ENCODE measurements at regions not wholly inside any gene's neighbourhood (a gene's known extent, or its start where the extent isn't known, plus 50 kb on each side); places are given as distances from the start of the nearest gene placed in this dataset.

GRCh38 chr15:66884115-66884622, 181.2 kb upstream of the SMAD3 start:
- H2AFZ ChIP-seq, result peak overlapping the region; percentile 70; the same call in 1 of the 2 replicates
- no peak for DNase-seq (ENCODE audit: low spot score)

GRCh38 chr15:66884661-66885237, 180.7 kb upstream of the SMAD3 start:
- peaks cover 33% of the 10 kb centered on the region for H3K9me3 Mint-ChIP-seq
- no peak overlapping the region for H3K4me3 Mint-ChIP-seq
- Histone ChIP-seq H3K4me1 (ENCODE audit: insufficient read depth) (peaks cover 5% of the 10 kb centered on the region), H4K20me1 (replicated peaks; ENCODE audit: insufficient read depth) (no peaks in the 10 kb centered on the region), H3K4me3 (no peak overlapping the region), H3F3A (replicated peaks; ENCODE audit: low read depth) (no peaks in the 10 kb centered on the region), H3K9me2 (ENCODE audit: insufficient read depth) (no peaks in the 10 kb centered on the region), H3K27ac (ENCODE audit: low read depth) (no peak overlapping the region), H3K79me2 (replicated peaks; ENCODE audit: insufficient read depth) (no peaks in the 10 kb centered on the region), H3K4me2 (no peak overlapping the region), H3K27me3 (ENCODE audit: insufficient read depth) (no peaks in the 10 kb centered on the region), H2AFZ (no peak overlapping the region), H3K36me3 (ENCODE audit: insufficient read depth) (no peaks in the 10 kb centered on the region)
- H3K27ac Mint-ChIP-seq, result no peak overlapping the region
- peaks cover 14% of the 10 kb centered on the region for H3K36me3 Mint-ChIP-seq (ENCODE audit: low read depth)
- DNase-seq (ENCODE audit: low spot score) (no peak), ATAC-seq (no peak)
- peaks cover 10% of the 10 kb centered on the region for H3K27me3 Mint-ChIP-seq (ENCODE audit: insufficient read depth, low read depth, poor library complexity)
- peaks cover 18% of the 10 kb centered on the region for H3K4me1 Mint-ChIP-seq
- no peak for TF ChIP-seq NANOG (IDR thresholded peaks at IDR 0.05; ENCODE audit: borderline replicate concordance)
- TF ChIP-seq ZNF462 (CRISPR knock-in tag; IDR thresholded peaks at IDR 0.05), result no peak
- no peak for TF ChIP-seq ZNF114 (CRISPR knock-in tag; IDR thresholded peaks at IDR 0.05)
- TF ChIP-seq POLR2AphosphoS5 (IDR thresholded peaks at IDR 0.05; ENCODE audit: low read depth), result no peak
- no peak for TF ChIP-seq STAT1 (IDR thresholded peaks at IDR 0.05; ENCODE audit: unreplicated experiment)
- no peak for TF ChIP-seq CREB1 (CRISPR knock-in tag; IDR thresholded peaks at IDR 0.05; ENCODE audit: low read depth)
- no peak for TF ChIP-seq ETS1 (IDR thresholded peaks at IDR 0.05)
- no peak for TF ChIP-seq JUNB (IDR thresholded peaks at IDR 0.05; ENCODE audit: unreplicated experiment)

More at GRCh38 chr15:66884115-66884622, 181.2 kb upstream of the SMAD3 start:
- Mint-ChIP-seq H3K27me3 (ENCODE audit: insufficient read depth, low read depth, poor library complexity) (peaks cover 10% of the 10 kb centered on the region), H3K9me3 (peaks cover 29% of the 10 kb centered on the region), H3K27ac (0 out of 2 replicates have a peak overlapping the region, but pooled peaks have one; percentile 17), H3K4me1 (peaks cover 18% of the 10 kb centered on the region), H3K36me3 (ENCODE audit: low read depth) (peaks cover 14% of the 10 kb centered on the region), H3K4me3 (no peak overlapping the region)
- no peaks in the 10 kb centered on the region for H3K9me2 ChIP-seq (ENCODE audit: insufficient read depth)
- H3K79me2 ChIP-seq (replicated peaks; ENCODE audit: insufficient read depth), result no peaks in the 10 kb centered on the region
- H3K4me3 ChIP-seq, result no peak overlapping the region
- TF ChIP-seq ZNF331 (CRISPR knock-in tag; IDR thresholded peaks at IDR 0.05; ENCODE audit: low read depth) (no peak), CTCF (conservative IDR thresholded peaks at IDR 0.05; ENCODE audit: low read depth in 2 of 2) (no peak), ZNF114 (CRISPR knock-in tag; IDR thresholded peaks at IDR 0.05) (no peak), JUNB (IDR thresholded peaks at IDR 0.05; ENCODE audit: unreplicated experiment) (no peak), STAT1 (IDR thresholded peaks at IDR 0.05; ENCODE audit: unreplicated experiment) (no peak), EZH2phosphoT487 (IDR thresholded peaks at IDR 0.05; ENCODE audit: unreplicated experiment) (no peak)
- peaks cover 5% of the 10 kb centered on the region for H3K4me1 ChIP-seq (ENCODE audit: insufficient read depth)
- H3K36me3 ChIP-seq (ENCODE audit: insufficient read depth), result no peaks in the 10 kb centered on the region
- no peaks in the 10 kb centered on the region for H3K27me3 ChIP-seq (ENCODE audit: insufficient read depth)
- no peaks in the 10 kb centered on the region for H4K20me1 ChIP-seq (replicated peaks; ENCODE audit: insufficient read depth)
- peak overlapping the region; percentile 65 for H3K27ac ChIP-seq (ENCODE audit: low read depth)
- no peaks in the 10 kb centered on the region for H3F3A ChIP-seq (replicated peaks; ENCODE audit: low read depth)
- peak overlapping the region; percentile 40 for H3K4me2 ChIP-seq
- no peak for ATAC-seq

Data from GM23338 (cell line).